RKO (cell line): ENCODE measurements at regions not wholly inside any gene's neighbourhood (a gene's known extent, or its start where the extent isn't known, plus 50 kb on each side); places are given as distances from the start of the nearest gene placed in this dataset.
"Not testable (repeated sequence)": the region's sequence is repeated elsewhere in the genome, so short reads cannot be mapped to it uniquely, and the experiment has no call there.

Experiments used
- DNase-seq: peaks from one replicate; pipeline ENCODE4 v3.0.0-alpha.2; 2016; ENCODE audit warnings: low spot score

- DNase-seq: no peak
Observed at GRCh38 chr10:59454171-59454919, 92.0 kb upstream of the FAM13C start.

GRCh38 chr10:59448616-59449015 is 86.3 kb upstream of the FAM13C start:
- no peak for DNase-seq

GRCh38 chr10:59435707-59436106 is 73.4 kb upstream of the FAM13C start:
- no peak for DNase-seq

GRCh38 chr10:59434463-59435321 is 72.3 kb upstream of the FAM13C start:
- DNase-seq: peak; percentile 3

GRCh38 chr10:59433720-59434428 is 71.5 kb upstream of the FAM13C start:
- no peak for DNase-seq

GRCh38 chr10:59432207-59432900 is 70.0 kb upstream of the FAM13C start:
- peak; percentile 20 for DNase-seq

- DNase-seq: not testable (repeated sequence)
Observed at GRCh38 chr10:59413795-59414194, 51.4 kb upstream of the FAM13C start.
